Neural cell (in vitro differentiated cells): ENCODE measurements at regions not wholly inside any gene's neighbourhood (a gene's known extent, or its start where the extent isn't known, plus 50 kb on each side); places are given as distances from the start of the nearest gene placed in this dataset.

ENCODE experiments used
- CTCF ChIP-seq: fragments of 450-650 bp; IDR thresholded peaks from 2 replicates; pipeline ENCODE4 v1.5.1; 2014; ENCODE audit warnings: antibody characterized with exemption, mild to moderate bottlenecking, moderate library complexity; ENCODE audit not compliant: poor library complexity, severe bottlenecking
- EZH2 ChIP-seq: fragments of 200-600, 300-800 bp; shearing (Covaris generic), sonication (generic); IDR thresholded peaks from 2 replicates; pipeline ENCODE4 v1.6.1; 2014; ENCODE audit warnings: antibody characterized with exemption, low read length, borderline replicate concordance, mild to moderate bottlenecking; ENCODE audit not compliant: insufficient read depth, poor library complexity, severe bottlenecking
- MXI1 ChIP-seq: fragments of 450-650 bp; conservative IDR thresholded peaks from 2 replicates; pipeline ENCODE4 v1.6.1; 2014; ENCODE audit warnings: antibody characterized with exemption, mild to moderate bottlenecking; ENCODE audit not compliant: poor library complexity, severe bottlenecking

- no peak for TF ChIP-seq CTCF
- TF ChIP-seq EZH2: no peak
- TF ChIP-seq MXI1: no peak
Measured at GRCh38 chr3:153574445-153574844, 412.4 kb downstream of the RAP2B start.
